ENCODE measurements at regions not wholly inside any gene's neighbourhood (a gene's known extent, or its start where the extent isn't known, plus 50 kb on each side); places are given as distances from the start of the nearest gene placed in this dataset.

GRCh38 chr6:88545991-88546390 lies 379.8 kb upstream of the CNR1 start:
- H3K4me2 ChIP-seq (ENCODE audit: low read length, poor library complexity, severe bottlenecking): no peak overlapping the region
- no peak overlapping the region for H3K18ac ChIP-seq (ENCODE audit: low read depth in 1 of 2, low read length in 2 of 2)
- H2BK12ac ChIP-seq (ENCODE audit: low read length in 2 of 2): no peak overlapping the region

GRCh38 chr6:88544986-88545612 lies 379.0 kb upstream of the CNR1 start:
- Histone ChIP-seq H4K91ac (ENCODE audit: low read length) (no peak overlapping the region), H3K36me3 (ENCODE audit: control insufficient read depth in 1 of 2, insufficient read depth in 2 of 2, low read depth in 1 of 2, low read length in 2 of 2) (no peaks in the 10 kb centered on the region), H3K4ac (ENCODE audit: low read depth in 1 of 2, low read length in 2 of 2) (no peak overlapping the region), H3K4me2 (ENCODE audit: low read length, poor library complexity, severe bottlenecking) (no peak overlapping the region), H3K79me1 (replicated peaks; ENCODE audit: low read length, poor library complexity, severe bottlenecking) (no peaks in the 10 kb centered on the region), H3K27ac (ENCODE audit: low read length, poor library complexity, severe bottlenecking) (no peak overlapping the region), H2BK5ac (ENCODE audit: low read depth, low read length, poor library complexity, severe bottlenecking) (no peak overlapping the region), H2AK5ac (ENCODE audit: low read length, severe bottlenecking) (no peak overlapping the region), H3K18ac (ENCODE audit: low read depth in 1 of 2, low read length in 2 of 2) (no peak overlapping the region), H3K23ac (ENCODE audit: low read length in 2 of 2) (no peak overlapping the region), H2BK15ac (ENCODE audit: low read depth, poor library complexity, severe bottlenecking) (no peak overlapping the region), H3K4me3 (ENCODE audit: insufficient read depth in 1 of 2, low read depth in 1 of 2, low read length in 2 of 2) (no peak overlapping the region), H2BK120ac (ENCODE audit: low read depth, low read length) (no peak overlapping the region), H3K27me3 (ENCODE audit: control insufficient read depth in 1 of 2, insufficient read depth in 1 of 2, low read length in 2 of 2) (peaks cover 0 to 6% of the 10 kb centered on the region in 2 experiments), H3K4me1 (ENCODE audit: control insufficient read depth, insufficient read depth, low read depth, low read length) (peaks cover 4% of the 10 kb centered on the region), H3K9ac (ENCODE audit: low read length) (no peak overlapping the region), H2BK12ac (ENCODE audit: low read length in 2 of 2) (no peak overlapping the region), H2AFZ (ENCODE audit: low read depth, low read length) (no peak overlapping the region), H3K14ac (ENCODE audit: low read length in 2 of 2) (no peak overlapping the region), H4K8ac (ENCODE audit: low read length) (no peak overlapping the region), H3K9me3 (ENCODE audit: control insufficient read depth, low read length) (no peaks in the 10 kb centered on the region)
- no peak for DNase-seq
- WGBS: 96% methylated on average over 4 of the region's 4 CpGs

More at GRCh38 chr6:88545991-88546390, 379.8 kb upstream of the CNR1 start:
- H3K23ac ChIP-seq (ENCODE audit: low read length in 2 of 2): no peak overlapping the region
- H3K27me3 ChIP-seq (ENCODE audit: control insufficient read depth in 1 of 2, insufficient read depth in 1 of 2, low read length in 2 of 2): no peaks in the 10 kb centered on the region
- whole genome bisulfite sequencing: 48% methylated on average over 2 of the region's 4 CpGs
- peaks cover 4% of the 10 kb centered on the region for H3K4me1 ChIP-seq (ENCODE audit: control insufficient read depth, insufficient read depth, low read depth, low read length)
- H3K27ac ChIP-seq (ENCODE audit: low read length, poor library complexity, severe bottlenecking): no peak overlapping the region
- no peak overlapping the region for H3K4me3 ChIP-seq (ENCODE audit: insufficient read depth in 1 of 2, low read depth in 1 of 2, low read length in 2 of 2)
- no peaks in the 10 kb centered on the region for H3K79me1 ChIP-seq (replicated peaks; ENCODE audit: low read length, poor library complexity, severe bottlenecking)
- H2BK5ac ChIP-seq (ENCODE audit: low read depth, low read length, poor library complexity, severe bottlenecking): no peak overlapping the region
- H3K14ac ChIP-seq (ENCODE audit: low read length in 2 of 2): no peak overlapping the region
- H3K9ac ChIP-seq (ENCODE audit: low read length): no peak overlapping the region
- no peak overlapping the region for H2BK120ac ChIP-seq (ENCODE audit: low read depth, low read length)
- no peaks in the 10 kb centered on the region for H3K9me3 ChIP-seq (ENCODE audit: control insufficient read depth, low read length)
- H2AFZ ChIP-seq (ENCODE audit: low read depth, low read length): no peak overlapping the region
- H3K36me3 ChIP-seq (ENCODE audit: control insufficient read depth in 1 of 2, insufficient read depth in 2 of 2, low read depth in 1 of 2, low read length in 2 of 2): no peaks in the 10 kb centered on the region
- H3K4ac ChIP-seq (ENCODE audit: low read depth in 1 of 2, low read length in 2 of 2): no peak overlapping the region
- H2BK15ac ChIP-seq (ENCODE audit: low read depth, poor library complexity, severe bottlenecking): no peak overlapping the region
- no peak overlapping the region for H4K91ac ChIP-seq (ENCODE audit: low read length)
- no peak overlapping the region for H2AK5ac ChIP-seq (ENCODE audit: low read length, severe bottlenecking)
- no peak for DNase-seq
- no peak overlapping the region for H4K8ac ChIP-seq (ENCODE audit: low read length)

GRCh38 chr6:88539295-88539764 lies 373.2 kb upstream of the CNR1 start:
- WGBS: 63% methylated on average over 4 of the region's 4 CpGs
- no peak overlapping the region for H3K14ac ChIP-seq (ENCODE audit: low read length in 2 of 2)
- H3K79me1 ChIP-seq (replicated peaks; ENCODE audit: low read length, poor library complexity, severe bottlenecking): no peaks in the 10 kb centered on the region
- H2BK15ac ChIP-seq (ENCODE audit: low read depth, poor library complexity, severe bottlenecking): no peak overlapping the region
- DNase-seq: no peak
- no peak overlapping the region for H3K9ac ChIP-seq (ENCODE audit: low read length)
- no peak overlapping the region for H3K27ac ChIP-seq (ENCODE audit: low read length, poor library complexity, severe bottlenecking)
- no peak overlapping the region for H2BK120ac ChIP-seq (ENCODE audit: low read depth, low read length)
- no peak overlapping the region for H3K4me3 ChIP-seq (ENCODE audit: insufficient read depth in 1 of 2, low read depth in 1 of 2, low read length in 2 of 2)
- H2AFZ ChIP-seq (ENCODE audit: low read depth, low read length): no peak overlapping the region
- H2BK12ac ChIP-seq (ENCODE audit: low read length in 2 of 2): no peak overlapping the region
- no peak overlapping the region for H3K4me2 ChIP-seq (ENCODE audit: low read length, poor library complexity, severe bottlenecking)
- peaks cover 0 to 26% of the 10 kb centered on the region in 2 experiments for H3K27me3 ChIP-seq (ENCODE audit: control insufficient read depth in 1 of 2, insufficient read depth in 1 of 2, low read length in 2 of 2)
- no peak overlapping the region for H3K18ac ChIP-seq (ENCODE audit: low read depth in 1 of 2, low read length in 2 of 2)
- H4K91ac ChIP-seq (ENCODE audit: low read length): no peak overlapping the region
- no peaks in the 10 kb centered on the region for H3K4me1 ChIP-seq (ENCODE audit: control insufficient read depth, insufficient read depth, low read depth, low read length)
- H3K23ac ChIP-seq (ENCODE audit: low read length in 2 of 2): no peak overlapping the region
- no peak overlapping the region for H3K4ac ChIP-seq (ENCODE audit: low read depth in 1 of 2, low read length in 2 of 2)
- H3K36me3 ChIP-seq (ENCODE audit: control insufficient read depth in 1 of 2, insufficient read depth in 2 of 2, low read depth in 1 of 2, low read length in 2 of 2): no peaks in the 10 kb centered on the region
- no peak overlapping the region for H4K8ac ChIP-seq (ENCODE audit: low read length)
- no peaks in the 10 kb centered on the region for H3K9me3 ChIP-seq (ENCODE audit: control insufficient read depth, low read length)
- no peak overlapping the region for H2BK5ac ChIP-seq (ENCODE audit: low read depth, low read length, poor library complexity, severe bottlenecking)
- H2AK5ac ChIP-seq (ENCODE audit: low read length, severe bottlenecking): no peak overlapping the region

GRCh38 chr6:88538840-88539239 lies 372.7 kb upstream of the CNR1 start:
- H3K4ac ChIP-seq (ENCODE audit: low read depth in 1 of 2, low read length in 2 of 2): no peak overlapping the region

More at GRCh38 chr6:88538840-88539239, 372.7 kb upstream of the CNR1 start:
- no peaks in the 10 kb centered on the region for H3K4me1 ChIP-seq (ENCODE audit: control insufficient read depth, insufficient read depth, low read depth, low read length)
- no peaks in the 10 kb centered on the region for H3K9me3 ChIP-seq (ENCODE audit: control insufficient read depth, low read length)
- H3K36me3 ChIP-seq (ENCODE audit: control insufficient read depth in 1 of 2, insufficient read depth in 2 of 2, low read depth in 1 of 2, low read length in 2 of 2): no peaks in the 10 kb centered on the region
- DNase-seq: no peak
- no peak overlapping the region for H4K91ac ChIP-seq (ENCODE audit: low read length)
- H4K8ac ChIP-seq (ENCODE audit: low read length): no peak overlapping the region
- no peak overlapping the region for H3K9ac ChIP-seq (ENCODE audit: low read length)
- H2AFZ ChIP-seq (ENCODE audit: low read depth, low read length): no peak overlapping the region
- H2BK120ac ChIP-seq (ENCODE audit: low read depth, low read length): no peak overlapping the region
- WGBS: 65% methylated on average over 2 of the region's 3 CpGs
- no peak overlapping the region for H3K18ac ChIP-seq (ENCODE audit: low read depth in 1 of 2, low read length in 2 of 2)
- H2BK12ac ChIP-seq (ENCODE audit: low read length in 2 of 2): no peak overlapping the region
- no peak overlapping the region for H2BK15ac ChIP-seq (ENCODE audit: low read depth, poor library complexity, severe bottlenecking)
- no peak overlapping the region for H3K4me3 ChIP-seq (ENCODE audit: insufficient read depth in 1 of 2, low read depth in 1 of 2, low read length in 2 of 2)
- H3K79me1 ChIP-seq (replicated peaks; ENCODE audit: low read length, poor library complexity, severe bottlenecking): no peaks in the 10 kb centered on the region
- H3K4me2 ChIP-seq (ENCODE audit: low read length, poor library complexity, severe bottlenecking): no peak overlapping the region
- no peak overlapping the region for H2BK5ac ChIP-seq (ENCODE audit: low read depth, low read length, poor library complexity, severe bottlenecking)
- no peak overlapping the region for H2AK5ac ChIP-seq (ENCODE audit: low read length, severe bottlenecking)
- no peak overlapping the region for H3K23ac ChIP-seq (ENCODE audit: low read length in 2 of 2)
- H3K27ac ChIP-seq (ENCODE audit: low read length, poor library complexity, severe bottlenecking): no peak overlapping the region
- H3K14ac ChIP-seq (ENCODE audit: low read length in 2 of 2): no peak overlapping the region
- H3K27me3 ChIP-seq (ENCODE audit: control insufficient read depth in 1 of 2, insufficient read depth in 1 of 2, low read length in 2 of 2): peaks cover 0 to 26% of the 10 kb centered on the region in 2 experiments

Data from mesenchymal stem cell (in vitro differentiated cells and primary cell).